H54 (cell line): ENCODE measurements at regions not wholly inside any gene's neighbourhood (a gene's known extent, or its start where the extent isn't known, plus 50 kb on each side); places are given as distances from the start of the nearest gene placed in this dataset.

Experiments used
- DNase-seq: peaks from one replicate; pipeline ENCODE4 v3.0.0; 2011; ENCODE audit warnings: low spot score, mixed read lengths; ENCODE audit not compliant: insufficient read length
- FAIRE-seq: peaks from 3 replicates; lab custom pipeline; 2011; peaks lifted over from hg19 to GRCh38; lab: Jason Lieb, UNC
- POLR2A ChIP-seq: IDR thresholded peaks from 2 replicates; pipeline ENCODE4 v1.6.1; 2011; ENCODE audit warnings: low read depth, mild to moderate bottlenecking, low read length

- no peak for TF ChIP-seq POLR2A
- FAIRE-seq (no peak), DNase-seq (no peak)
These were observed 386.7 kb downstream of the BRD1 start for GRCh38 chr22:49440931-49441330.

GRCh38 chr22:49439373-49439772 lies 388.3 kb downstream of the BRD1 start:
- no peak for FAIRE-seq
- no peak for DNase-seq
- no peak for TF ChIP-seq POLR2A

GRCh38 chr22:49437956-49438355 lies 389.7 kb downstream of the BRD1 start:
- TF ChIP-seq POLR2A = no peak
- FAIRE-seq (no peak), DNase-seq (no peak)

- DNase-seq (no peak), FAIRE-seq (no peak)
- TF ChIP-seq POLR2A = no peak
These were observed 390.3 kb downstream of the BRD1 start for GRCh38 chr22:49437356-49437755.

- DNase-seq = no peak
- no peak for FAIRE-seq
- TF ChIP-seq POLR2A = no peak
These were observed 391.6 kb downstream of the BRD1 start for GRCh38 chr22:49436056-49436455.

- DNase-seq (no peak), FAIRE-seq (no peak)
- TF ChIP-seq POLR2A = no peak
These were observed 392.1 kb downstream of the BRD1 start for GRCh38 chr22:49435596-49435995.

GRCh38 chr22:49433717-49434611 lies 393.7 kb downstream of the BRD1 start:
- no peak for TF ChIP-seq POLR2A
- no peak for DNase-seq
- no peak for FAIRE-seq

GRCh38 chr22:49432897-49433443 lies 394.7 kb downstream of the BRD1 start:
- no peak for FAIRE-seq
- no peak for DNase-seq
- TF ChIP-seq POLR2A = no peak

GRCh38 chr22:49432211-49432896 lies 395.3 kb downstream of the BRD1 start:
- TF ChIP-seq POLR2A = no peak
- FAIRE-seq (no peak), DNase-seq (no peak)

GRCh38 chr22:49431551-49431950 lies 396.1 kb downstream of the BRD1 start:
- FAIRE-seq (no peak), DNase-seq (no peak)
- no peak for TF ChIP-seq POLR2A

- DNase-seq = no peak
- TF ChIP-seq POLR2A = no peak
- no peak for FAIRE-seq
These were observed 398.6 kb downstream of the BRD1 start for GRCh38 chr22:49429066-49429465.

- FAIRE-seq (no peak), DNase-seq (no peak)
These were observed 399.7 kb downstream of the BRD1 start for GRCh38 chr22:49427941-49428340.

GRCh38 chr22:49427341-49427740 lies 400.3 kb downstream of the BRD1 start:
- DNase-seq = no peak
- no peak for TF ChIP-seq POLR2A
- FAIRE-seq = no peak

More at GRCh38 chr22:49427941-49428340, 399.7 kb downstream of the BRD1 start:
- no peak for TF ChIP-seq POLR2A

GRCh38 chr22:49426618-49427266 lies 400.9 kb downstream of the BRD1 start:
- no peak for DNase-seq
- no peak for TF ChIP-seq POLR2A
- no peak for FAIRE-seq

- TF ChIP-seq POLR2A = no peak
- DNase-seq (no peak), FAIRE-seq (no peak)
These were observed 401.6 kb downstream of the BRD1 start for GRCh38 chr22:49426098-49426497.
